Cardiac fibroblast (primary cell): ENCODE measurements at regions not wholly inside any gene's neighbourhood (a gene's known extent, or its start where the extent isn't known, plus 50 kb on each side); places are given as distances from the start of the nearest gene placed in this dataset.
"Not testable (repeated sequence)": the region's sequence is repeated elsewhere in the genome, so short reads cannot be mapped to it uniquely, and the experiment has no call there.

ENCODE experiments used
- DNase-seq, 2 donors: peaks; one replicate each; pipeline versions ENCODE4 v3.0.0 to v3.0.0-alpha.2; 2010; ENCODE audit warnings: low read depth in 2 of 2
- H3K4me3 ChIP-seq, 2 donors: replicated peaks in 1 of 2; 1 replicate in 1 of 2; 2 replicates in 1 of 2; pipeline ENCODE4 v1.5.1; 2011; ENCODE audit warnings: low read depth in 2 of 2, low read length in 2 of 2, mild to moderate bottlenecking in 2 of 2, moderate library complexity in 1 of 2

DNA sequence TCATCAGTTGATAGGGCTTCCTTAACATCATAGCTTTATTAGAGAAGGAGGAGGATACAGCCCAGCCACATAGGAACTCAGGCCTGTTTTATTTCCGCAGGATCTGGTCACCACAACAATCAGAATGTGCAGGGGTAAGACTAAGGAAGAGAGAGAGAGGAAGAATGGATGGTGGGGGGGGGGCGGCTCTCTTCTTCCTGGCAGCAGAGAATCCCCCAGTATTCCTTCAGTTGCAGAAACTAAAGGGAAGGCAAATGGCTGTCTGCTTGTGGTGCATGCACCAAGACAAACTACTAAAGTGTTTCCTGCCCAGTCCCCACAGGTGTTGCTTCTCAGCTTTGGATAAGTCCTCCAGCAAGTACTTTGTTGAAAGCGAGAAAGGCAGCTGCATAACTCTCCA is 96.4 kb upstream of the NBPF19 start:
- not testable (repeated sequence) for H3K4me3 ChIP-seq, DNase-seq

DNA sequence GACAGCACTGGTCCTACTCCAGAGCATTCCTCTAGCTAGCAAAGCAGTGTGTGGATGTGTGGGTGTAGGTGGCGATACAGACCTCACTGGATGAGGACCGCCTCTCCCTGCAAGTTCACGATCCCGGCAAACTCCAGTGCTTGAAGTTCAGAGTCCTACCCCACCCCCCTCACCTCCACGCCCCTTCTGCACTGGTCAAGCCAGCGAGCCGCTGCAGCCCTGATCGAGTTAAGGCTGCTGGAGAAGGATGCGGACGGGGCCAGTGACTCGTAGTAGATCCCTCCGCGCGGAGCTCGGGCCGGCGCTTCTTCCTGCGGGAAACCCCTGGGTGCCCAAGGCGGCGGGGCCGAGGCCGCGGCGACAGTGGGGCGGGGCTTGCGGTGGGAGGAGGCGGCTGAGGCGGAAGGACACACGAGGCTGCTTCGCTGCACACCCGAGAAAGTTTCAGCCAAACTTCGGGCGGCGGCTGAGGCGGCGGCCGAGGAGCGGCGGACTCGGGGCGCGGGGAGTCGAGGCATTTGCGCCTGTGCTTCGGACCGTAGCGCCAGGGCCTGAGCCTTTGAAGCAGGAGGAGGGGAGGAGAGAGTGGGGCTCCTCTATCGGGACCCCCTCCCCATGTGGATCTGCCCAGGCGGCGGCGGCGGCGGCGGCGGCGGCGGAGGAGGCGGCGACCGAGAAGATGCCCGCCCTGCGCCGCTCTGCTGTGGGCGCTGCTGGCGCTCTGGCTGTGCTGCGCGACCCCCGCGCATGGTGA is 84.5 kb upstream of the NBPF19 start:
- H3K4me3 ChIP-seq = peak overlapping the region; percentile 37 to 52
- peak; percentile 66 to 82 for DNase-seq

DNA sequence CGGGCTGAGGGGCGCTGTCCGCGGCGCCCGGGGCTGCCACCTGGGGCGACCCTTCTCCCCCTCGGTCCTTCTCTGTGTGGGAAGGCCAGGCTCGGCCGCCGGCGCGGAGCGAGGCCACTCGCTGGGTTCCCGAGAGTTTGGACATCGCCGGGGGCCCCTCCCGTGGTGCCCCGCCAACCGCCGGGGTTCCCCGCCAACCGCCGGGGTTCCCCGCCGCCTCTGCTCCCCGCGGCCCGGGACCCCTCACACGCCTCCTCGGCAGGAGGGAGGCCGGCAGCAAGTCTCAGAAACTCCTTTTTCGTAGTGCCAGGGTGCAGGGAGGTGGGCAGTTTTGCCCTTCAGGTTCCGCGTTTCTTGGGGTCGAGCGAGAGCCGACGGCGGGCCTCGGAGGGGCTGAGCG is 83.9 kb upstream of the NBPF19 start:
- DNase-seq = not testable (repeated sequence)
- H3K4me3 ChIP-seq = peak overlapping the region in 1 of 2 donors; percentile 52

DNA sequence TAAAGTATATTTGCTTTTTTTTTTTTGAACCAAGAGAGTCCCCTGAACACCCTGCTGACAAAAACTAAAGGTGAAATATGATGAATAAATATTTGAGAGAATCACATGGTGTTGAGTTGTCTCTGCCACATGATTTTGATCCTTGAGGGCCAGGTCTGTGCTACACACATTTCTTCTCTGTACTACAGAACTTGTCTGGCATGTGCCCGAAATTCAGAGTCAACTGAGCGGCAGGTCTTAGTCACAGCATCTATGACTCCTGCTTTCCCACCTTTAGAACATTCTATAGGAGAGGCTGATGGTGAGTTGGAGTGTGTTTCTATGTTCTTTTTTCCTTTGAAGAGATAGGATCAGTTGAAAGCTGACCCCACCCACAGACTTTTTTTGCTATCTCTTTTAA is 79.0 kb upstream of the NBPF19 start:
- H3K4me3 ChIP-seq, DNase-seq: not testable (repeated sequence)

DNA sequence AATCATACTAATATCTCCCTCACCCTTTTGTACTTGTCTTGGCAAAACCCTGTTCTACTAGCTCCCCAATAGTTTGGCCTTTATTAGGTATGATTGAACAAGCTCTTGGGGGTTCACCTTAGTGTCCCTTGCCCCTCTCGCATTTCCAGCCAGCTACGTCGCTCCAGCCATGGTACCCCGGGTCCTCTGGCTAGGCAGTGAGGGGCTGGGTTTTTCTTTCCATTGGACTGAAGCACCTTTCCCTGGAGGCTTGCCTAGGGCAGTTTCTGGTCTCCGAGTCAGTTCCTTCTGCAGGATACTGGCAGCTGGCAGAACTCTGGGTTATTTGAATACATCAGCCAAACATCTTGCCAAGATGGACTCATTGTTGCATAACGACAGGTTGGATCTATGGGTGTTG is 76.3 kb upstream of the NBPF19 start:
- H3K4me3 ChIP-seq, DNase-seq: not testable (repeated sequence)

DNA sequence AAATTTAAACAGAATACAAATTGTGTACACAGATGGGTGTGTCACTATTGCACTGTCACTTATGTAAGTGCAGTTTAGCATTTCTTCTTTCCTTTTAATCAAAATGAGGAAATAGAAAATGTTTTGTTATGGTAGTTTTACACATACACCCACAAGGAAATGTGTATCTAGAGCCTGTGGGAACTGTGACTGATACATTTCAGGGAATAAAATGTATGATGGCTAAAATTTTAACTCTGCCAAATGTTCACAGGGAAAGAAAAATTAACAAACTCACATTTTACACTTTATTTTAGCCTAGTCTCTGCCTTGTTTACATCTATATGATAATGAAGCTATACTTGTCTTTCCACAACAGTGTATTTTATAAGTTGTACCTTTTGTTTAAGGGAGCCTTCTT is 66.4 kb upstream of the NBPF19 start:
- not testable (repeated sequence) for H3K4me3 ChIP-seq, DNase-seq

DNA sequence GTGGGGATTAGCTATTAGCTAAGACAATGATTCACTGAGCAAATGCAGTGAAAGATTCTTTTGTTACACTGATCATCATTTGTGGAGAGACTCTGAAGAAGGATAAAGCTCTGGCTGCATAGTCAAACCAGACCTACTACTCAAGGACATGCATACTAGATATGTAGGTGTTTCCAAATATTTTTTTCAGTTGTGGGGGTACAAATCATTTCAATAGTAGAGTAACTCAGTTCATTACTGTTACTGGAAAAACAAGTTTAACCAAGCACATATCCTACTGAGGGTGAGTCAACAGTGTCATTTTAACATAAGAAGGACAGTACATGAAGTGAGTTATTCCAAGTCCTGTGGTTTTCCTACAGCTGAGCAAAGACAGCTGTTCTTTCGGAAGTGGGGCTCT is 59.5 kb upstream of the NBPF19 start:
- H3K4me3 ChIP-seq, DNase-seq: not testable (repeated sequence)

DNA sequence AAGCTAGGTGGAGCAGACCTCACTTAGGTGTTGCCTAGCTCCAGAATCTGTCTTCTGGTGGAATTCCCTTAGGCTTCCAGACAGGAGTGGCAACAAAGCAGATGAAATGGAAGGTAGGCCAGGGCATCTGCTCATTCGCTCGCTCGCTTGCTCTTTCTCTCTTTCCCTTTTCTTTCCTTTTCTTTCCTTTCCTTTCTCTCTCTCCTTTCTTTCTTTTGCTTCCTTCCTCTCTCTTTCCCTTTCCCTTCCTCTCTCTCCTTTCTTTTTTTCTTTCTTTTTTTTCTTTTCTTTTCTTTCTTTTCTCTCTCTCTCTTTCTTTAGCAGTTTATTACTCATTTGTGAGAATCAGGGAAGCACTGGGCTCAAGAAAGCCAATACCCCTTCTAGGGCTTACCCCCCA is 56.1 kb upstream of the NBPF19 start:
- H3K4me3 ChIP-seq, DNase-seq: not testable (repeated sequence)

DNA sequence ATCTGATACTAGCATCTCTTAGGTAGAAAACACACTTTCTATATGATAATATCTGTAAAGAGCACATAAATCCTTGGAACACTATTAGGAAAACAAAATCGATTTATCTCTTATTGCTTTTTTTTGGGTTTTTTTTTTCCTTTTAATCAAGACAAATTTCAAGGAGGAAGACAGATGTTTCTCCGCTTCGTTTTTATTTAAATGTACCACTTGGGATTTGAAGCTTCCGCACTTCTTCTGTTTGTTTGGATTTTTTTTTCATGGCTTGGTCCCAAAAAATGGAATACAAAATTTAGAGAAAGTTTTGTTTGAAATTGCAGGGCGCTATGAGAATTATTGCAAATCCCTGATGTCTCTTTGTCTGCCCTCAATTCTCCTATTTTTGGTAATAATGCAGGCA is 51.7 kb upstream of the NBPF19 start:
- peak in 1 of 2 donors; percentile 28 for DNase-seq
- not testable (repeated sequence) for H3K4me3 ChIP-seq
